HG02678 (cell line): ENCODE measurements at regions not wholly inside any gene's neighbourhood (a gene's known extent, or its start where the extent isn't known, plus 50 kb on each side); places are given as distances from the start of the nearest gene placed in this dataset.

ENCODE experiments used
- ATAC-seq: cut with Tn5 transposase; IDR thresholded peaks from one replicate; pipeline ENCODE4 v1.9.1; 2021; ENCODE audit warnings: mild to moderate bottlenecking, moderate library complexity; ENCODE audit not compliant: unreplicated experiment

GRCh38 chrX:21126661-21127060 lies 247.6 kb upstream of the CNKSR2 start:
- ATAC-seq = no peak

GRCh38 chrX:21131346-21131745 lies 242.9 kb upstream of the CNKSR2 start:
- ATAC-seq = no peak

- no peak for ATAC-seq
Observed at GRCh38 chrX:21131786-21132185, 242.4 kb upstream of the CNKSR2 start.

- ATAC-seq = no peak
Observed at GRCh38 chrX:21132686-21133393, 241.4 kb upstream of the CNKSR2 start.

GRCh38 chrX:21150208-21150607 lies 224.0 kb upstream of the CNKSR2 start:
- ATAC-seq = no peak

GRCh38 chrX:21151051-21151450 lies 223.2 kb upstream of the CNKSR2 start:
- ATAC-seq = no peak

GRCh38 chrX:21153033-21153432 lies 221.2 kb upstream of the CNKSR2 start:
- no peak for ATAC-seq

GRCh38 chrX:21153503-21153902 lies 220.7 kb upstream of the CNKSR2 start:
- no peak for ATAC-seq

- no peak for ATAC-seq
Observed at GRCh38 chrX:21155916-21156315, 218.3 kb upstream of the CNKSR2 start.

GRCh38 chrX:21156632-21157031 lies 217.6 kb upstream of the CNKSR2 start:
- ATAC-seq = no peak

GRCh38 chrX:21158678-21159077 lies 215.5 kb upstream of the CNKSR2 start:
- ATAC-seq = no peak

GRCh38 chrX:21166272-21166982 lies 207.8 kb upstream of the CNKSR2 start:
- ATAC-seq = no peak

GRCh38 chrX:21167011-21167410 lies 207.2 kb upstream of the CNKSR2 start:
- ATAC-seq = no peak

GRCh38 chrX:21167494-21167893 lies 206.7 kb upstream of the CNKSR2 start:
- ATAC-seq = no peak

GRCh38 chrX:21168401-21169160 lies 205.6 kb upstream of the CNKSR2 start:
- ATAC-seq = no peak

- ATAC-seq = no peak
Observed at GRCh38 chrX:21171181-21171580, 203.0 kb upstream of the CNKSR2 start.

GRCh38 chrX:21174439-21174838 lies 199.8 kb upstream of the CNKSR2 start:
- ATAC-seq = no peak

GRCh38 chrX:21176921-21177571 lies 197.2 kb upstream of the CNKSR2 start:
- ATAC-seq = no peak

- ATAC-seq = no peak
Observed at GRCh38 chrX:21181232-21181853, 192.9 kb upstream of the CNKSR2 start.

GRCh38 chrX:21193196-21193595 lies 181.0 kb upstream of the CNKSR2 start:
- no peak for ATAC-seq

- no peak for ATAC-seq
Observed at GRCh38 chrX:21194526-21194925, 179.7 kb upstream of the CNKSR2 start.
